IPS-20b (cell line): ENCODE measurements at regions not wholly inside any gene's neighbourhood (a gene's known extent, or its start where the extent isn't known, plus 50 kb on each side); places are given as distances from the start of the nearest gene placed in this dataset.

Experiments
- H3K27ac ChIP-seq: one replicate; pipeline ENCODE4 v1.5.1; 2013; ENCODE audit warnings: low read length
- H3K27me3 ChIP-seq: 2 replicates; pipeline ENCODE4 v1.6.1; 2013; ENCODE audit warnings: mild to moderate bottlenecking, low read length, inconsistent platforms; ENCODE audit not compliant: insufficient read depth
- H3K36me3 ChIP-seq: 2 replicates; pipeline ENCODE4 v1.6.1; 2013; ENCODE audit warnings: low read depth, mild to moderate bottlenecking, inconsistent platforms, low read length, moderate library complexity; ENCODE audit not compliant: insufficient read depth
- H3K4me1 ChIP-seq: 2 replicates; pipeline ENCODE4 v1.6.1; 2013; ENCODE audit warnings: mild to moderate bottlenecking, control low read depth, inconsistent platforms, low read length, moderate library complexity; ENCODE audit not compliant: insufficient read depth
- H3K4me3 ChIP-seq: 2 replicates; pipeline ENCODE4 v1.5.1; 2013; ENCODE audit warnings: mild to moderate bottlenecking, low read length, inconsistent platforms
- H3K9ac ChIP-seq: 2 replicates; pipeline ENCODE4 v1.6.1; 2013; ENCODE audit warnings: low read depth, mild to moderate bottlenecking, inconsistent platforms, low read length, moderate library complexity
- H3K9me3 ChIP-seq: 2 replicates; pipeline ENCODE4 v1.6.1; 2013; ENCODE audit warnings: mild to moderate bottlenecking, low read depth, low read length, inconsistent platforms; ENCODE audit not compliant: insufficient read depth

DNA sequence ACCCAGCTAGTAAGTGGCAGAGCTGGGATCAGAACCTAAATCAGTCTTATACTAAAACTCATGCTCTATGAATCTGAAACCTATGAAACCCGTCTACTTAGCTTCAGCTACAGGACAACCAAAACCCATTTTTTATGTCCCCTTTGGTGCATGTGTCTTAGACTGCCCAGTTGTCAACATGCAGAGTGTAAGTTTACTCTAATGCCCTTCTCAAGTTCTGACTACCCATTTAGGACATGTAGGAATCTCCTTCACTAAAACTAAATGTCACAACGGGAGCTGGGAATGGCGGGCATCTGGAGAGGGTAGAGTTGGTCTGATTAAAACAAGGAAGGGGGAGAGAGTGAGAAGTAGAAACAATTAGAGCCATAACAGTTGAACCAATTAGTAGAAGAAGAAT is 167.9 kb upstream of the UBASH3B start:
- Histone ChIP-seq H3K9me3 (peaks cover 4% of the 10 kb centered on the region), H3K4me3 (no peak overlapping the region)

DNA sequence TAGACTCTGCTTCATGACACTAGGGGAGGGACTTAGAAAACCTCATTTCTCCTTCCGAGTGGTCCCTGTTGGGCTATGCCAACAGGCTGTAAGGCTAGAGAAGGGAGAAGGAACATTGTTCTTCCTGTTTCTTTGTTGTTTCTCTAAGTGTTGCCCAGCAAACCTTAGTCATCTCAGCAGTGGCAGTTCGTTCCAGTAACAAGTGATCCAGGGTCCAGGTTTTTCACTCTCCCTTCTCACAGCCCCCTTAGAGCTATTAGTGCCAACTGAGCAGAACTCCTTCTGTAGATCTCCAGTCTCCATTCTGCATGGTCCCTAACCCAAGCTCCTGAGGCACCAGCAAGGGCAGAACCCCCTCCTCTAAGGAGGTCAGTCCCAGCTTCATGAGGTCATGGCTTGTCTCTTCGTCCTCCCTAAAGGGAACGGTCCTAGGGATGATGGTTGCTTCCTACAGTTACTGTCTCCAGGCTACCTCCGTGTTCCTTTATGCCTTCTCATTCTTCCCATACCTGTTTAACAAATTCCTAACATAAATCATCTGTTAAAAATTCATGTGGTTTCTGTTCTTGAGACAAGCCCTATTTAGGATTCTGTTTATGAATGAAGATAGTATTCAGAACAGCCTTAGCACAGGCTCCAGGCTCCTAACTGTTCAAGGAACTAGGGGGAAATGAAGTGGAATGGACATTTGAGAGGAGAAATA is 168.6 kb upstream of the UBASH3B start:
- Histone ChIP-seq H3K9ac (no peak overlapping the region), H3K27me3 (no peaks in the 10 kb centered on the region), H3K4me3 (no peak overlapping the region), H3K27ac (no peak overlapping the region), H3K9me3 (peaks cover 4% of the 10 kb centered on the region), H3K36me3 (no peaks in the 10 kb centered on the region), H3K4me1 (peaks cover 4% of the 10 kb centered on the region; the same call in 1 of the 2 replicates)

More for the DNA sequence above, 167.9 kb upstream of the UBASH3B start:
- peaks cover 4% of the 10 kb centered on the region; the same call in 1 of the 2 replicates for H3K4me1 ChIP-seq
- no peak overlapping the region for H3K9ac ChIP-seq
- no peak overlapping the region for H3K27ac ChIP-seq
- H3K27me3 ChIP-seq: no peaks in the 10 kb centered on the region
- H3K36me3 ChIP-seq: no peaks in the 10 kb centered on the region

DNA sequence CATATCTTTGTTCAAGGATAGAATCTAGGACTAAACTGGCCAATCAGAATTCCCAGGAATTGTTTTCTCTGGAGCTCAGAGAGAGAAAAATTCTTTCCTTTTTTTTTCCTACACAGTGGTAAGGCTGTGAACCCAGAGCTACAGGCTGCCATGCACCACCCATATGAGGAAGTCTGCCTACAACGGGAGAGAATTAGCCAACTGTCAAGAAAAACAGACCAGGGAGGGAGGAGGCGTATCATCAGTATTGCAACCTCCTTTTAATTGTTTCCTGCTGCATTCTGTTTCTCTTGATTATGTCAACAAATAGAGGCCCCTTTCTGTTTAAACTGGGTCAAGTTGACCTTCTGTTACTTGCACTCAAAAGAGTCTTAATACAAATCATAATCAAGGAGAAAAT is 176.5 kb upstream of the UBASH3B start:
- Histone ChIP-seq H3K9ac (no peak overlapping the region), H3K27me3 (no peaks in the 10 kb centered on the region), H3K4me3 (no peak overlapping the region), H3K27ac (no peak overlapping the region), H3K36me3 (no peaks in the 10 kb centered on the region), H3K4me1 (no peaks in the 10 kb centered on the region), H3K9me3 (peaks cover 4% of the 10 kb centered on the region)

DNA sequence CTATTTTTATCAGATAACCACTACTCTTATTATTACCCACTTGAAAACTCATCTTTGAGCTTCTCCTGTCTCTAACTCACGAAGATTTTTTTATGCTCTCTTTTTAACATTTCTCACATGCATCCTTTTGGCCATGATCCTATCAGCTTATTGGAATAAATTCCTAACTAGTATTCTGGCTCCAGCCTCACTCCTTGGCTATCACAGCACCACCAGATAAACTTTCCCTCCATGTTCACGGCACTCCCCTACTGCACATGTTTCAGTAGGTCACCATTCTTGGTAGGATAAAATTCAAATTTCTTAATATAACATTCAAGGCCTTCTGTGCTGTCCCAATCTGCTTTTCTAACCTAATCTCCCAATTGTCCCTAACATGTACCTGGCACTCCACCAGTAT is 186.6 kb upstream of the UBASH3B start:
- no peaks in the 10 kb centered on the region for H3K36me3 ChIP-seq
- H3K4me1 ChIP-seq: no peaks in the 10 kb centered on the region
- no peak overlapping the region for H3K27ac ChIP-seq
- H3K9ac ChIP-seq: no peak overlapping the region
- H3K9me3 ChIP-seq: no peaks in the 10 kb centered on the region
- no peak overlapping the region for H3K4me3 ChIP-seq
- H3K27me3 ChIP-seq: no peaks in the 10 kb centered on the region

DNA sequence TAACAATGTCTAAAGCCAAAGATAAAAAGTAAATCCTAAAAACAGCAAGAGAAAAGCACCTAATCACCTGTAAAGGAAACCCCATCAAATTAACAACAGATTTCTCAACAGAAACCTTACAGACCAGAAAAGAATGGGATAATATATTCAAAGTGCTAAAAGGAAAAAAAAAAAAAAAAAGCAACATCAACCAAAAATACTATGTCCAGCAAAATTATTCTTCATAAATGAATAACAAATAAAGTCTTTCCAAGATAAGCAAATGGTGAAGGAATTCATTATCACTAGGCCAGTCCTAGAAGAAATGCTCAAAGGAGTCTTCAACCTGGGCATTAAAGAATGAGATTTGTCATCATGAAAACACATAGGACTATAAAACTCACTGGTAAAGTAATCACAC is 192.0 kb upstream of the UBASH3B start:
- H3K9me3 ChIP-seq: no peaks in the 10 kb centered on the region
- no peaks in the 10 kb centered on the region for H3K27me3 ChIP-seq

DNA sequence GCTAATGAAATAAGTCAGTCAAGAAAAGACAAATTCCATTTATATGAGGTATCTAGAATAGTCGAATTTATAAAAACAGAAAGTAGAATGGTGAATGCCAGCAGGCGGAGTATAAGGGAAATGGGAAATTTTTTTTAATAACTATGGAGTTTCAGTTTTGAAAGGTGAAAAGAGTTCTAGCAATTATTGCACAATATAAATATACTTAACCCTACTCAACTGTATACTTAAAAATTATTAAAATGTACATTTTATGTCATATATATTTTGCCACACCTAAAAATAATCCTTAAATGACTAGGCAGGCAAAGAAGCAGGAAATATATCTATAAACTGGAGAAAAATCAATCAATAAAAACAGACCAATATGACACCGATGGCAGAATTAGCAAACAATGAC is 196.5 kb upstream of the UBASH3B start:
- Histone ChIP-seq H3K4me3 (no peak overlapping the region), H3K27me3 (no peaks in the 10 kb centered on the region), H3K4me1 (no peaks in the 10 kb centered on the region), H3K27ac (no peak overlapping the region), H3K36me3 (no peaks in the 10 kb centered on the region), H3K9ac (no peak overlapping the region), H3K9me3 (no peaks in the 10 kb centered on the region)

More for the DNA sequence above, 192.0 kb upstream of the UBASH3B start:
- Histone ChIP-seq H3K27ac (no peak overlapping the region), H3K4me3 (no peak overlapping the region), H3K36me3 (no peaks in the 10 kb centered on the region), H3K4me1 (no peaks in the 10 kb centered on the region), H3K9ac (no peak overlapping the region)

DNA sequence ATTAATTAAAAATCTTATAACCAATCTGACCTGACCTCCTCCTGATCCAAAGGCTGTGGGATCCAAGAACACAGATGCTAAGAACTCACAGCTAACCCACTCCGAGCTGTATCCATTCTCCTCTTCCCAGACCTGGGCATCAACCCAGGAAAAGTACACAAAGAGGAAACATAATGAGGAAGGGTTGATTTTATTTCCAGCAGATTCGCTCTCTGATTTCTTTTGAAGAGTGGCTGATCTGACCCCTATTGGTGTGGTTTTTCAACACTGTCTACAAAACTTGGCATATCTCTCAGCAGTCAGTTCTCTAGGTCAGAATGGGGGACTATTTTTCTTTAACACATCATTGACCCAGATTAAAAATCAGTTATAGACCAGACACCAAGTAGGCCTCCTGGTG is 201.9 kb upstream of the UBASH3B start:
- no peak overlapping the region for H3K9ac ChIP-seq
- no peaks in the 10 kb centered on the region for H3K4me1 ChIP-seq
- H3K27ac ChIP-seq: no peak overlapping the region
- H3K4me3 ChIP-seq: no peak overlapping the region
- H3K9me3 ChIP-seq: no peaks in the 10 kb centered on the region
- H3K27me3 ChIP-seq: no peaks in the 10 kb centered on the region
- no peaks in the 10 kb centered on the region for H3K36me3 ChIP-seq

DNA sequence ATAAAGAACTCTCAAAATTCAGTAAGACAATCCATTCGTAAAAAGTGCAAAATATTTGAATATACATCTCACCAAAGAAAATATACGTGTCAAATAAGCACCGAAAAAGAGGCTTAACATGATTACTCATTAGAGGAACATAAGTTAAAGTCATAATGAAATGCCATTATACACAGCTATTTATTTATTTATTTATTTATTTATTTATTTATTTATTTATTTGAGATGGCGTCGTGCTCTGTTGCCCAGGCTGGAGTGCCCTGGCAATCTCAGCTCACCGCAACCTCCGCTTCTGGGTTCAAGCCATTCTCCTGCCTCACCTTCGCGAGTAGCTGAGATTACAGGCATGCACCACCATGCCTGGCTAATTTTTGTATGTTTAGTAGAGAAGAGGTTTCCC is 203.6 kb upstream of the UBASH3B start:
- H3K4me1 ChIP-seq: no peaks in the 10 kb centered on the region
- H3K9ac ChIP-seq: no peak overlapping the region
- no peaks in the 10 kb centered on the region for H3K36me3 ChIP-seq
- H3K4me3 ChIP-seq: no peak overlapping the region
- H3K27me3 ChIP-seq: no peaks in the 10 kb centered on the region
- no peaks in the 10 kb centered on the region for H3K9me3 ChIP-seq
- H3K27ac ChIP-seq: no peak overlapping the region

DNA sequence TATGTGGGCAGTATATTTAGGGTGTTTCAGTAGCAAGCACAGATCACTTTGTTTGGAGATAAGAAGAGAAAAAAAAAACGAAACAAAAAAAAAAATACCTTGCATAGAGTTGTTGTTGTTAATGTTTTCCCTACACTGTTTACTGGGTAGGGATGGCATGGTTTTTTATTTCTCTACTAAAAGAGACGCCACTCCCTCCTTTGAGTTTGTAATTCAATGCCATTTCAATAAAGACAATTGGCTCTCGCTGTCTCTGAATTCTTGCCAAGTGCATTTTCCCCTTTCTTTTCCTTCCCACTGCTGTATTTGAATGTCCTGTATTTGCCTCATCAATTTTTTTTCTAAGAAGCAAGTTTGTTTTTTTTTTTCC is 213.9 kb upstream of the UBASH3B start:
- Histone ChIP-seq H3K27ac (no peak overlapping the region), H3K27me3 (peaks cover 4% of the 10 kb centered on the region; the same call in 1 of the 2 replicates), H3K9me3 (no peaks in the 10 kb centered on the region), H3K9ac (peak overlapping the region; percentile 61; the same call in 1 of the 2 replicates), H3K4me3 (peak overlapping the region; percentile 70), H3K4me1 (peaks cover 30% of the 10 kb centered on the region; the same call in 1 of the 2 replicates), H3K36me3 (no peaks in the 10 kb centered on the region)

DNA sequence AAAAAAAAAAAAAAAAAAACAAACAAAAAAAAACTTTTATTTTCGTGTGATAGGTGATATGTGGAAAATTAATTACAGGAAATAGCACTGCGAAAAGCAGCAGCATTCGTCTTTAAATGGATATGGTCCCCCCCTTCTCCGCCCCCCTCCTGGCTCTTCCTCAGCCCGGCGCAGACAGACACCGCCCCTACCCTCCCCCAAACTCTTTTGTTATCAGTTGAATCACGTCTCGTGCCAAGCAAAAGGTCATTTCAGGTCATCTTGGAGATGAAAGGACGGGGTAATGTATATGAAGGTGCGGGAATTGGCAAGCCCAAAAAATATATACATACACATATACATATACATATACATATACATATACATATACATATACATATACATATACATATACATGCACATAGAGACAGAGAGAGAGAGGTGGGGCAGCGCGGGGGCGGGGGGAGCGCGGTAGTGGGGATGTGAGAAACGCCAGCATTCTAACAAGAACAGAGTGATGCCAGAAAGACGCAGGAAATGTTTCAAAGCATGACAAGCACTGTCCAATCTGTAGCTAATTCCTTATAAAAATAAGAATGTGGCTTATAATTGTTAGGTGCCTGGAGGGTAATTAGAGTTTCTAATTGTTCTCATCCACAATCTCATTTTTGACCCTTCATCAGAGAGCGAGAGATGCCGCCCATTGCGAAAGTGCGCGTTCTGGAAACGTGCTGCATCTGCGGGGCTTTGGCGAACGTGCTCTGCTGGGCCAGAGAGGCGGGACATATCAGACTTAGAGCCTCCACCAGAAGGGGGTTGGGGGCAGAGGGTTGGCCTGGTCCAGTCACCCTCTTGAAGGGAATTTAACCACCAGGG is 214.5 kb upstream of the UBASH3B start:
- no peak overlapping the region for H3K27ac ChIP-seq
- H3K4me1 ChIP-seq: peaks cover 30% of the 10 kb centered on the region; the same call in 1 of the 2 replicates
- H3K4me3 ChIP-seq: peak overlapping the region; percentile 70
- H3K36me3 ChIP-seq: no peaks in the 10 kb centered on the region
- H3K27me3 ChIP-seq: peaks cover 4% of the 10 kb centered on the region; the same call in 1 of the 2 replicates
- no peaks in the 10 kb centered on the region for H3K9me3 ChIP-seq
- H3K9ac ChIP-seq: peak overlapping the region; percentile 61; the same call in 1 of the 2 replicates

DNA sequence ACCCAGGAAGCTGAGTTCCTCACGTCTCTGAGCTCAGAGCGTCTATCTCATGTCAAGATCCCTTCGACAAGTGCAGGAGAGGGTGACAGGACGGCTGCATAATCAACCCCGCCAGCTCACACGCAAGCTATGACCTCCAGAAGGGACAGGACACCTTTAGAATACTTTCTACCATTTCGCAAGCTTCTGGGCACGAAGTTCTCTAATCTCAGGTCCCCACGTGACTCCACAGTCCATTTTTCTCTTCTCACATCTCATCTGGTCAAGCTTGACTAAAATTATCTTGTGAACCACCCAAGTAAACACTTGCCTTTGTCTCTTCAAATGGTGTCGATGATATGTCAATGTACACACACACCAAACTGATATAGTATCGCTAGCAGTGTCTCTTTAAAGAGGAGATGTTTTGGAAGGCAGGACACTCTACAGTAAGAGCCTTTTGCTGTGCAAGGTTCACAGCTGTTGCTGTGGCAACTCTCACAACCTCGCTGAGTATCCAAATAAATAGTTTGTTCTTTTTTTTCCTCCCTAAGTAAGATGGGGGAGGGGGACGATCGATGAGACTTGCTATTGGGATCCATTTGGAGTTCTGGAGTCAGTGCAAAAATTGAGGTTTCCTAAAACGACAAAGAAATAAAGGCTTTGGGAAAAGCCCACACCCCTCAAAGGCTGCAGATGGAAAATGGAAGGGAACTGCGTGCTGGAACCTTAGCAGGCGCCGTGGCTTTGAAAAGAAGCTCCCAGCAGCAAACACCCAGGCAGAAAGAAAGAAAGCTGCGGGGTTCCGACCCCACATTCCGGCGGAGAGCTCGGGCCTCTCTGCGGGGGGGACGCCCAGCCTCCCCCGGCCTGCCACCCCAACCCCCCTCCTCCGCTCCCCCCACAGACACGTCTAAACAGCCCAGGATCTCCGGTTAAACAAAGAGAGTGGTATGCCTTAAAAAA is 215.4 kb upstream of the UBASH3B start:
- H3K27me3 ChIP-seq: peaks cover 4% of the 10 kb centered on the region; the same call in 1 of the 2 replicates
- H3K9me3 ChIP-seq: no peaks in the 10 kb centered on the region
- H3K9ac ChIP-seq: peak overlapping the region; percentile 73
- H3K36me3 ChIP-seq: no peaks in the 10 kb centered on the region
- H3K4me3 ChIP-seq: peak overlapping the region; percentile 70
- H3K27ac ChIP-seq: peak overlapping the region; percentile 75
- H3K4me1 ChIP-seq: peaks cover 32% of the 10 kb centered on the region; the same call in 1 of the 2 replicates
